GM19395 (cell line): ENCODE measurements at regions not wholly inside any gene's neighbourhood (a gene's known extent, or its start where the extent isn't known, plus 50 kb on each side); places are given as distances from the start of the nearest gene placed in this dataset.

ENCODE experiments used
- ATAC-seq: cut with Tn5 transposase; IDR thresholded peaks from one replicate; pipeline ENCODE4 v1.9.1; 2021; ENCODE audit warnings: mild to moderate bottlenecking, moderate library complexity; ENCODE audit not compliant: unreplicated experiment

- no peak for ATAC-seq
These were observed 458.6 kb downstream of the ZNF608 start for GRCh38 chr5:124287813-124288212.

- ATAC-seq, result no peak
These were observed 460.7 kb downstream of the ZNF608 start for GRCh38 chr5:124285733-124286132.

- no peak for ATAC-seq
These were observed 461.4 kb downstream of the ZNF608 start for GRCh38 chr5:124285071-124285470.

- ATAC-seq, result no peak
These were observed 463.4 kb downstream of the ZNF608 start for GRCh38 chr5:124283031-124283430.

- no peak for ATAC-seq
These were observed 466.4 kb downstream of the ZNF608 start for GRCh38 chr5:124280079-124280478.

- ATAC-seq, result no peak
These were observed 467.1 kb downstream of the ZNF608 start for GRCh38 chr5:124279146-124279876.

GRCh38 chr5:124278636-124279035 lies 467.8 kb downstream of the ZNF608 start:
- ATAC-seq, result no peak

GRCh38 chr5:124277767-124278545 lies 468.5 kb downstream of the ZNF608 start:
- ATAC-seq, result no peak

GRCh38 chr5:124276166-124276565 lies 470.3 kb downstream of the ZNF608 start:
- ATAC-seq, result no peak

GRCh38 chr5:124274949-124275348 lies 471.5 kb downstream of the ZNF608 start:
- no peak for ATAC-seq

- ATAC-seq, result no peak
These were observed 481.9 kb downstream of the ZNF608 start for GRCh38 chr5:124264499-124264898.

- ATAC-seq, result no peak
These were observed 482.6 kb downstream of the ZNF608 start for GRCh38 chr5:124263680-124264491.

GRCh38 chr5:124262991-124263571 lies 483.4 kb downstream of the ZNF608 start:
- ATAC-seq, result no peak

- no peak for ATAC-seq
These were observed 484.0 kb downstream of the ZNF608 start for GRCh38 chr5:124262470-124262869.

- ATAC-seq, result no peak
These were observed 484.6 kb downstream of the ZNF608 start for GRCh38 chr5:124261848-124262247.

- no peak for ATAC-seq
These were observed 485.4 kb downstream of the ZNF608 start for GRCh38 chr5:124260921-124261515.

GRCh38 chr5:124259017-124259416 lies 487.4 kb downstream of the ZNF608 start:
- ATAC-seq, result no peak

- no peak for ATAC-seq
These were observed 489.4 kb downstream of the ZNF608 start for GRCh38 chr5:124257048-124257447.

GRCh38 chr5:124253203-124253810 lies 493.1 kb downstream of the ZNF608 start:
- ATAC-seq, result no peak

GRCh38 chr5:124252747-124253146 lies 493.7 kb downstream of the ZNF608 start:
- ATAC-seq, result no peak
